ACC112 (cell line): ENCODE measurements at regions not wholly inside any gene's neighbourhood (a gene's known extent, or its start where the extent isn't known, plus 50 kb on each side); places are given as distances from the start of the nearest gene placed in this dataset.
"Not testable (repeated sequence)": the region's sequence is repeated elsewhere in the genome, so short reads cannot be mapped to it uniquely, and the experiment has no call there.

Experiments used
- H2AFZ ChIP-seq: fragments of 200-600 bp; sonication (generic); one replicate; pipeline ENCODE4 v1.6.0; 2017; ENCODE audit warnings: antibody characterized with exemption, low read length; ENCODE audit not compliant: unreplicated experiment
- H3K27ac ChIP-seq: fragments of 200-600 bp; sonication (generic); 2 replicates; pipeline ENCODE4 v1.5.1; 2014; ENCODE audit warnings: low read depth, mild to moderate bottlenecking, antibody characterized with exemption, low read length, moderate library complexity
- H3K27me3 ChIP-seq: fragments of 200-600 bp; sonication (generic); 2 replicates; pipeline ENCODE4 v1.6.1; 2014; ENCODE audit warnings: mild to moderate bottlenecking, antibody characterized with exemption, low read length, moderate library complexity, mixed read lengths; ENCODE audit not compliant: insufficient read depth
- H3K36me3 ChIP-seq: fragments of 200-600 bp; sonication (generic); 2 replicates; pipeline ENCODE4 v1.6.1; 2016; ENCODE audit warnings: mild to moderate bottlenecking, antibody characterized with exemption, low read length, moderate library complexity, mixed read lengths; ENCODE audit not compliant: insufficient read depth
- H3K4me1 ChIP-seq: fragments of 200-600 bp; sonication (generic); one replicate; pipeline ENCODE4 v1.6.1; 2016; ENCODE audit warnings: low read length, mixed read lengths; ENCODE audit not compliant: insufficient read depth, unreplicated experiment, control insufficient read depth
- H3K4me3 ChIP-seq: fragments of 200-600 bp; sonication (generic); 2 replicates; pipeline ENCODE4 v1.5.1; 2014; ENCODE audit warnings: mild to moderate bottlenecking, low read depth, low read length
- H3K79me2 ChIP-seq: fragments of 200-600 bp; sonication (generic); one replicate; pipeline ENCODE4 v1.6.0; 2016; ENCODE audit warnings: low read length; ENCODE audit not compliant: control insufficient read depth, unreplicated experiment, insufficient read depth

- no peaks in the 10 kb centered on the region for H3K4me1 ChIP-seq
- H3K27me3 ChIP-seq: no peaks in the 10 kb centered on the region
- no peak overlapping the region for H3K4me3 ChIP-seq
- no peaks in the 10 kb centered on the region for H3K79me2 ChIP-seq
- H2AFZ ChIP-seq: no peak overlapping the region
- H3K27ac ChIP-seq: no peak overlapping the region
- H3K36me3 ChIP-seq: no peaks in the 10 kb centered on the region
Measured at GRCh38 chr18:70808481-70809056, 519.7 kb downstream of the SOCS6 start.

GRCh38 chr18:70781860-70782453 lies 493.1 kb downstream of the SOCS6 start:
- Histone ChIP-seq H3K27me3 (0 out of 2 replicates have a peak, but pooled peaks cover 3% of the 10 kb centered on the region), H3K79me2 (no peaks in the 10 kb centered on the region), H3K36me3 (no peaks in the 10 kb centered on the region), H3K4me1 (no peaks in the 10 kb centered on the region), H2AFZ (no peak overlapping the region), H3K27ac (no peak overlapping the region), H3K4me3 (no peak overlapping the region)

GRCh38 chr18:70766254-70766653 lies 477.4 kb downstream of the SOCS6 start:
- H3K27me3 ChIP-seq, H3K27ac ChIP-seq, H2AFZ ChIP-seq, H3K4me3 ChIP-seq, H3K4me1 ChIP-seq, H3K36me3 ChIP-seq, H3K79me2 ChIP-seq: not testable (repeated sequence)

GRCh38 chr18:70762812-70763211 lies 474.0 kb downstream of the SOCS6 start:
- Histone ChIP-seq H2AFZ (no peak overlapping the region), H3K36me3 (no peaks in the 10 kb centered on the region), H3K27ac (no peak overlapping the region), H3K79me2 (no peaks in the 10 kb centered on the region), H3K27me3 (no peaks in the 10 kb centered on the region), H3K4me1 (no peaks in the 10 kb centered on the region), H3K4me3 (no peak overlapping the region)

- Histone ChIP-seq H3K36me3 (no peaks in the 10 kb centered on the region), H3K4me3 (no peak overlapping the region), H2AFZ (no peak overlapping the region), H3K27me3 (no peaks in the 10 kb centered on the region), H3K79me2 (no peaks in the 10 kb centered on the region), H3K4me1 (no peaks in the 10 kb centered on the region), H3K27ac (no peak overlapping the region)
Measured at GRCh38 chr18:70758780-70759179, 469.9 kb downstream of the SOCS6 start.

GRCh38 chr18:70754486-70754885 lies 465.6 kb downstream of the SOCS6 start:
- Histone ChIP-seq H3K27ac (no peak overlapping the region), H3K27me3 (no peaks in the 10 kb centered on the region), H3K36me3 (no peaks in the 10 kb centered on the region), H3K4me3 (no peak overlapping the region), H3K4me1 (no peaks in the 10 kb centered on the region), H3K79me2 (no peaks in the 10 kb centered on the region), H2AFZ (no peak overlapping the region)

- H3K79me2 ChIP-seq: no peaks in the 10 kb centered on the region
- no peak overlapping the region for H2AFZ ChIP-seq
- no peaks in the 10 kb centered on the region for H3K36me3 ChIP-seq
Measured at GRCh38 chr18:70732916-70733315, 444.1 kb downstream of the SOCS6 start.

GRCh38 chr18:70732188-70732587 lies 443.3 kb downstream of the SOCS6 start:
- no peaks in the 10 kb centered on the region for H3K27me3 ChIP-seq
- H3K27ac ChIP-seq: no peak overlapping the region
- H3K4me1 ChIP-seq: no peaks in the 10 kb centered on the region
- no peak overlapping the region for H2AFZ ChIP-seq
- no peaks in the 10 kb centered on the region for H3K36me3 ChIP-seq
- H3K79me2 ChIP-seq: no peaks in the 10 kb centered on the region
- no peak overlapping the region for H3K4me3 ChIP-seq

More at GRCh38 chr18:70732916-70733315, 444.1 kb downstream of the SOCS6 start:
- Histone ChIP-seq H3K27ac (no peak overlapping the region), H3K27me3 (no peaks in the 10 kb centered on the region), H3K4me3 (no peak overlapping the region), H3K4me1 (no peaks in the 10 kb centered on the region)

GRCh38 chr18:70720607-70721006 lies 431.8 kb downstream of the SOCS6 start:
- H3K79me2 ChIP-seq: no peaks in the 10 kb centered on the region
- H3K36me3 ChIP-seq: no peaks in the 10 kb centered on the region
- no peaks in the 10 kb centered on the region for H3K4me1 ChIP-seq
- no peaks in the 10 kb centered on the region for H3K27me3 ChIP-seq
- no peak overlapping the region for H2AFZ ChIP-seq
- no peak overlapping the region for H3K4me3 ChIP-seq
- no peak overlapping the region for H3K27ac ChIP-seq

GRCh38 chr18:70709720-70710119 lies 420.9 kb downstream of the SOCS6 start:
- Histone ChIP-seq H3K79me2 (no peaks in the 10 kb centered on the region), H2AFZ (no peak overlapping the region), H3K4me3 (no peak overlapping the region), H3K4me1 (no peaks in the 10 kb centered on the region), H3K27me3 (no peaks in the 10 kb centered on the region), H3K36me3 (no peaks in the 10 kb centered on the region), H3K27ac (no peak overlapping the region)

- no peaks in the 10 kb centered on the region for H3K4me1 ChIP-seq
- H3K27ac ChIP-seq: no peak overlapping the region
- no peaks in the 10 kb centered on the region for H3K27me3 ChIP-seq
- no peak overlapping the region for H3K4me3 ChIP-seq
- no peaks in the 10 kb centered on the region for H3K36me3 ChIP-seq
- no peaks in the 10 kb centered on the region for H3K79me2 ChIP-seq
- no peak overlapping the region for H2AFZ ChIP-seq
Measured at GRCh38 chr18:70709144-70709543, 420.3 kb downstream of the SOCS6 start.
